NCI-H510A (cell line): ENCODE measurements at regions not wholly inside any gene's neighbourhood (a gene's known extent, or its start where the extent isn't known, plus 50 kb on each side); places are given as distances from the start of the nearest gene placed in this dataset.

Source experiments
- DNase-seq: peaks from one replicate; lab custom pipeline; 2025; lab: John Stamatoyannopoulos, UW

- DNase-seq: no peak
Measured at GRCh38 chr2:117714745-117715417, 99.6 kb upstream of the DDX18 start.

- DNase-seq: no peak
Measured at GRCh38 chr2:117716505-117716904, 98.0 kb upstream of the DDX18 start.

DNA sequence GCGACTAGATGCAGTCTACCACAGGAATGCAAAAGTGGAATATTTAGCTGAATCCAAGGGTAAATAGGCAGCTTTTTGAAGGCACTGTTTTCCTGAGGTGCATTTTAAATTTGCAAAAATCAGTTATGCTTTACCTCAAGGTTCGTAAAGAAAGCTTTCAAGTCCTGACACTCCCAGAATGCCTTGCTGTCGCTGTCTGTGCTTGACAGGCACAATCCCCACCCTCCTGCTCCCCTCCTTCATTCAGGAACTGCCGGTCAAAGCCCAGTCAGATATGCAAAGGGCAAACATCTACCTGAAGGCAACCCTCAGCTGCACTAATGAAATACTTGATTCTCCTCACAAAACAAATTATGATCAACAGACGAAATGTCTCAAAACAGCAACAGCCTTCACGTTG is 97.4 kb upstream of the DDX18 start:
- DNase-seq: no peak

GRCh38 chr2:117718048-117718447 is 96.4 kb upstream of the DDX18 start:
- DNase-seq: no peak

GRCh38 chr2:117720765-117721164 is 93.7 kb upstream of the DDX18 start:
- no peak for DNase-seq

GRCh38 chr2:117723483-117723882 is 91.0 kb upstream of the DDX18 start:
- DNase-seq: no peak

- no peak for DNase-seq
Measured at GRCh38 chr2:117723888-117724434, 90.5 kb upstream of the DDX18 start.

DNA sequence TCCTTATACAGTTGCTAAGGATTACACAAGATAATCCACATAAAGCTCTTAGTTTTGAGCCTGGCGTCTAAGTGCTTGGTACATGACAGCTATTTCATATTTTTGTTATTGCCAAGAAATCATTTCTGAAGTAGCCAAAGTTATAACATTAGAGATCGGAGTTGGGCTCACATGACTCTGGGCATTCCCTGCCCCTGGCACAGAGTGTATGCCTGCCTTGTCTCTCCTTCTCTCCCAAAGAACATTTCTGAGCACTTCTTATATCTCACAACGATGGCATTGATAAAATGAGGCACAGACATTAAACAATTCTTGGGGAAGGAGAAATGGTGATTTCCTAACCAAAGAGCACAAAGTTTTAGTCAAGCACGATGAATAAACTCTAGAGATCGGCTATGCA is 87.7 kb upstream of the DDX18 start:
- DNase-seq: no peak

DNA sequence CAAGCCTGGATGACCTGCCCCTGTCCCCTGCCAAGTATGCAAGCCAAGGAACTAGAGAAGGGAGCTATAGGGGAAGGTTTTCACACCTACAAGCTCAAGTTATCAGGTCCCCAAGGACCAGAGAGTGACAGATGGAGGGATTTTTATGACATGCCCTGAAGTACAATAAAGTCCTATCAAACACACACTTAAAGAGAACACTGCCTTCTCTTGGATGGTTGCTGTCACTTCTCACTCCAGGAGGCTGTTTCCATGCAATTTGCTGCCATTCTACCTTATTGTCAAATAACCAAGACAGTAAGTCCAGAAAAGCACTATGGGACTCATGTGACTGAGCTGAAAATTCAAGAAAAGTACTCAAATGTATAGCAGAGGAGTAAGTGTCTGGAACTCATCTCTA is 76.6 kb upstream of the DDX18 start:
- no peak for DNase-seq

DNA sequence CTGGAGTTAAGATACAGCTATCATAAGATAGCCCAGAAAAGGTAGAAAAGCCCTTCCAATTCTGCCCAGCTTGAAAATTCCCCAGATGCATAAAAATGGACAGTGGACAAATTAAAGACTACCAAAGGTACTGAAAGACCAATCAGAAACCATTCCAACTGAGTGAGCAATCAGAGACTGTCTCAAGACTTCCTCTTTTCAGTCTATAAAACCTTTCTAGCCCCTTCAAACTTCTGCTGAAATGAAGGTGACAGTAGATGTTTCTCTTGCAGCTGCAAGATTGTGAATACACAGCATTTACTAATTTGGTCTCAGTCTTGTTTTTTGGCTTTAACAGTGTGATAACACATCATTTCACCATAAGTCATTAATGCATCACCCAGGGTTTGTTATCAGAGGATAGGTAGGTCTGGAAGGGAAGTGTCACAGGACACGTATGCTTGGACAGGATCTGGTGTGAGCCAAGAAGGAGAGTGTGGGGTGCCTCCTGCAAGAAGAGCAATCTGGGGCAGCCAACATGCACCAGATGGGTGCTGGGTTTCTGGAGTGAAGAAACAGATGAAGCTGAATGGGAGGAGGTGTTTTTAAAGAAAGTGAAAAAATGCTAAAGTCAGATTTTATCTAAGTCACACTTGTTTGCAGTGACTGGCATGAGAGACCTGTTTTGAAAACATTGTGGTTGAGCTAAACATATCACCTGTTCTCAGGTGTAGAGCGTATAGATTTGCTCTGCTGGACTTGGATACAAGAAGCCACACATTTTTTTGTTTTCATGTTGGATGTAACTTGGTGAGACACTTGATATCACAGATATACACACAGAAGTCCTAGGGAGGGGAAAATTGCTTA is 75.3 kb upstream of the DDX18 start:
- DNase-seq: no peak

GRCh38 chr2:117745537-117745936 is 69.0 kb upstream of the DDX18 start:
- no peak for DNase-seq

DNA sequence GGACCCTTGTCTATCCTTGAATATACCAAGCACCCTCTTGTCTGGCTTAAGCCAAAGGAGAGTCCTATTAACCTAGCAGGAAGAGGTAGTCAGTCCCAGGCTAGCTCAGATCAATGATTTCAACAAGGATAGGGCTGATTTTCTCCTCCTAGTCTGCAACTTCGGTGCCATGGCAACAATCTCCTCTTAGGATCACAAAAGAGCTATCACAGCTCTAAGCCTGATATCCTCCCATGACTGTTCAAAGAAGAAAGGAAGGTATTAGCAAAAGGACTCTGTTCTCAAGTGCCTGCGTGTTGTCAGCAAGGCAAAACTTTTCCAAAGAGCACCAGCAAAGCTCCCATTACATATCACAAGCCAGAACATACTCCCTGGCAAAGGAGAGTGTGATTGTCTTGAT is 58.7 kb upstream of the DDX18 start:
- no peak for DNase-seq

- no peak for DNase-seq
Measured at GRCh38 chr2:117760916-117761315, 53.6 kb upstream of the DDX18 start.

DNA sequence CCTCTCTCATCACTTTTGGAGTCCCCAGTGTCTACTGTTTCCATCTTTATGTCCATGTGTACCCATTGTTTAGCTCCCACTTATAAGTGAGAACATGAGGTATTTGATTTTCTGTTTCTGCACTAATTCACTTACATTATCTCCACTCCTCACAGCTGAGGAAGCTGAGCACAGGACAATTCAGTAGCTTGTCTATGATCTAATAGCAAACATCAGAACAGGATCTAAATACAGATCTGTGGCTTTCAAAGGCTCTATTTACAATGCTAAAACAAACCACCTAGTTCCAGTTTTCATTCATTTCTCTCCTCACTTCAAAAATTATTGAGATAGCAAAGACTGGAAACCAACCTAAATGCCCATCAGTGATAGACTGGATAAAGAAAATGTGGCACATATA is 52.0 kb upstream of the DDX18 start:
- DNase-seq: no peak

- no peak for DNase-seq
Measured at GRCh38 chr2:117763804-117764203, 50.7 kb upstream of the DDX18 start.
